SK-N-SH (cell line): ENCODE measurements at regions not wholly inside any gene's neighbourhood (a gene's known extent, or its start where the extent isn't known, plus 50 kb on each side); places are given as distances from the start of the nearest gene placed in this dataset.

Experiments used
- CTCF ChIP-seq: fragments of 200-600 bp; sonication (generic); IDR thresholded peaks from 2 replicates; pipeline ENCODE4 v1.6.1; 2017; ENCODE audit warnings: antibody characterized with exemption, mild to moderate bottlenecking, moderate library complexity
- EZH2phosphoT487 ChIP-seq: fragments of 200-600 bp; sonication (generic); IDR thresholded peaks from 2 replicates; pipeline ENCODE4 v1.6.1; 2017; ENCODE audit warnings: low read depth, mixed run types, mild to moderate bottlenecking, antibody characterized with exemption, moderate library complexity, borderline replicate concordance
- GABPA ChIP-seq: IDR thresholded peaks from 2 replicates; pipeline ENCODE4 v1.4.0; 2012; ENCODE audit warnings: low read depth, mild to moderate bottlenecking
- JUND ChIP-seq: IDR thresholded peaks from 2 replicates; pipeline ENCODE4 v1.4.0; 2012
- MAX ChIP-seq: IDR thresholded peaks from 2 replicates; pipeline ENCODE4 v1.4.0; 2012; ENCODE audit warnings: low read depth
- POLR2AphosphoS5 ChIP-seq: IDR thresholded peaks from 2 replicates; pipeline ENCODE4 v1.6.1; 2012; ENCODE audit warnings: low read depth, low read length
- RAD21 ChIP-seq: IDR thresholded peaks from 2 replicates; pipeline ENCODE4 v1.6.1; 2012; ENCODE audit warnings: mild to moderate bottlenecking, low read length
- REST ChIP-seq: IDR thresholded peaks from 2 replicates; pipeline ENCODE4 v1.6.1; 2012; ENCODE audit warnings: mild to moderate bottlenecking, low read depth, low read length, moderate library complexity
- RFX5 ChIP-seq: IDR thresholded peaks from 2 replicates; pipeline ENCODE4 v1.6.1; 2012; ENCODE audit warnings: mild to moderate bottlenecking, improper control_type of control experiment, low read length
- RXRA ChIP-seq: IDR thresholded peaks from 2 replicates; pipeline ENCODE4 v1.4.0; 2012; ENCODE audit warnings: low read depth, mild to moderate bottlenecking, borderline replicate concordance
- TEAD4 ChIP-seq: IDR thresholded peaks from 2 replicates; pipeline ENCODE4 v1.4.0; 2012; ENCODE audit warnings: mild to moderate bottlenecking, borderline replicate concordance; ENCODE audit not compliant: insufficient read depth
- TF ChIP-seq, protein P1 (sequence below): fragments of 150-350 bp; IDR thresholded peaks from 2 replicates; pipeline ENCODE4 v1.6.1; 2017; ENCODE audit warnings: antibody characterized with exemption, low read length, low read depth, borderline replicate concordance

DNA sequence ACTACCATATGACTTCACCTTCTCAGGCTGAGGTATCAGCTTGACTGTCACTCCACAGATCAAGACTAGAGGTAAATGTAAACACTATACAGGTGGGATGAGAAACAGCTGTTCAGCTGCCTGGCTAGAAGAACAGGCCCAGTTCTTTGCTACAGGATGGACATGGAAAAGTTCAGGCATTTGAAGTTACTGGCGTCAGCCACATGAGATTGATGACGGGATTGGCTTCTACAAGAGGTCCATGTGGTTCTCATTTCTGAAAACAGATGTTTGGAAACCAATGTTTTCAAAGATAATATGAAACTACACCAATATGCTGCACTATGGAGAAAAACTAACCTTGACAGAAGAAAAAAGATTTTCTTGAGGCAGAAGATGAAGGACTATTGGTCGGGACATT lies 324.1 kb downstream of the CDH10 start:
- TF ChIP-seq CTCF (no peak), GABPA (no peak), RAD21 (no peak), TEAD4 (no peak), POLR2AphosphoS5 (no peak), RFX5 (no peak), MAX (no peak), EZH2phosphoT487 (no peak), RXRA (no peak), JUND (no peak), REST (no peak)
- TF ChIP-seq, protein P1, sequence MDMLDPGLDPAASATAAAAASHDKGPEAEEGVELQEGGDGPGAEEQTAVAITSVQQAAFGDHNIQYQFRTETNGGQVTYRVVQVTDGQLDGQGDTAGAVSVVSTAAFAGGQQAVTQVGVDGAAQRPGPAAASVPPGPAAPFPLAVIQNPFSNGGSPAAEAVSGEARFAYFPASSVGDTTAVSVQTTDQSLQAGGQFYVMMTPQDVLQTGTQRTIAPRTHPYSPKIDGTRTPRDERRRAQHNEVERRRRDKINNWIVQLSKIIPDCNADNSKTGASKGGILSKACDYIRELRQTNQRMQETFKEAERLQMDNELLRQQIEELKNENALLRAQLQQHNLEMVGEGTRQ, result no peak
